ENCODE measurements at regions not wholly inside any gene's neighbourhood (a gene's known extent, or its start where the extent isn't known, plus 50 kb on each side); places are given as distances from the start of the nearest gene placed in this dataset.

- TF ChIP-seq CTCF (IDR thresholded peaks at IDR 0.05) (no peak), POLR2A (IDR thresholded peaks at IDR 0.05) (no peak)
Observed at GRCh38 chr3:81043009-81043408, 718.4 kb downstream of the GBE1 start.
